ENCODE measurements at regions not wholly inside any gene's neighbourhood (a gene's known extent, or its start where the extent isn't known, plus 50 kb on each side); places are given as distances from the start of the nearest gene placed in this dataset.

- Mint-ChIP-seq H3K9me3 (peaks cover 2 to 4% of the 10 kb centered on the region in 2 donors), H3K4me1 (ENCODE audit: low read depth) (peaks cover 26% of the 10 kb centered on the region), H3K4me3 (peak overlapping the region in 1 of 2 donors; percentile 63), H3K27me3 (ENCODE audit: low read depth) (peaks cover 7% of the 10 kb centered on the region), H3K36me3 (ENCODE audit: insufficient read depth in 2 of 2) (peaks cover 0 to 2% of the 10 kb centered on the region in 2 donors), H3K27ac (peak overlapping the region; percentile 92)
- no peak for ATAC-seq (replicated peaks in 1 of 2)
- DNase-seq, result no peak
Measured at GRCh38 chr4:100894339-100894870, 376.6 kb upstream of the EMCN start.

GRCh38 chr4:100891808-100892207 is 374.0 kb upstream of the EMCN start:
- Mint-ChIP-seq H3K4me3 (no peak overlapping the region), H3K9me3 (peaks cover 2 to 8% of the 10 kb centered on the region in 2 donors), H3K4me1 (ENCODE audit: low read depth) (peaks cover 26% of the 10 kb centered on the region), H3K27ac (no peak overlapping the region), H3K27me3 (ENCODE audit: low read depth) (peaks cover 7% of the 10 kb centered on the region), H3K36me3 (ENCODE audit: insufficient read depth in 2 of 2) (peaks cover 0 to 4% of the 10 kb centered on the region in 2 donors)
- ATAC-seq (replicated peaks in 1 of 2), result no peak
- DNase-seq, result no peak

GRCh38 chr4:100889898-100890297 is 372.1 kb upstream of the EMCN start:
- Mint-ChIP-seq H3K27ac (no peak overlapping the region), H3K9me3 (peaks cover 2 to 8% of the 10 kb centered on the region in 2 donors), H3K27me3 (ENCODE audit: low read depth) (peaks cover 7% of the 10 kb centered on the region), H3K4me3 (no peak overlapping the region), H3K4me1 (ENCODE audit: low read depth) (peaks cover 11% of the 10 kb centered on the region), H3K36me3 (ENCODE audit: insufficient read depth in 2 of 2) (peaks cover 0 to 4% of the 10 kb centered on the region in 2 donors)
- DNase-seq, result no peak
- no peak for ATAC-seq (replicated peaks in 1 of 2)

GRCh38 chr4:100889401-100889800 is 371.6 kb upstream of the EMCN start:
- Mint-ChIP-seq H3K4me3 (no peak overlapping the region), H3K27ac (no peak overlapping the region), H3K36me3 (ENCODE audit: insufficient read depth in 2 of 2) (peaks cover 0 to 4% of the 10 kb centered on the region in 2 donors), H3K27me3 (ENCODE audit: low read depth) (peaks cover 7% of the 10 kb centered on the region), H3K9me3 (peaks cover 2 to 9% of the 10 kb centered on the region in 2 donors), H3K4me1 (ENCODE audit: low read depth) (peaks cover 7% of the 10 kb centered on the region)
- DNase-seq (no peak), ATAC-seq (replicated peaks in 1 of 2) (no peak)

GRCh38 chr4:100882661-100883060 is 364.8 kb upstream of the EMCN start:
- Mint-ChIP-seq H3K27me3 (ENCODE audit: low read depth) (no peaks in the 10 kb centered on the region), H3K9me3 (peaks cover 0 to 7% of the 10 kb centered on the region in 2 donors), H3K4me1 (ENCODE audit: low read depth) (no peaks in the 10 kb centered on the region), H3K27ac (no peak overlapping the region), H3K4me3 (no peak overlapping the region), H3K36me3 (ENCODE audit: insufficient read depth in 2 of 2) (peaks cover 0 to 2% of the 10 kb centered on the region in 2 donors)
- DNase-seq (no peak), ATAC-seq (replicated peaks in 1 of 2) (no peak)

GRCh38 chr4:100881283-100881682 is 363.5 kb upstream of the EMCN start:
- no peaks in the 10 kb centered on the region for H3K27me3 Mint-ChIP-seq (ENCODE audit: low read depth)
- H3K27ac Mint-ChIP-seq, result no peak overlapping the region
- H3K36me3 Mint-ChIP-seq (ENCODE audit: insufficient read depth in 2 of 2), result no peaks in the 10 kb centered on the region
- H3K4me3 Mint-ChIP-seq, result no peak overlapping the region
- no peaks in the 10 kb centered on the region for H3K4me1 Mint-ChIP-seq (ENCODE audit: low read depth)
- DNase-seq, result no peak
- H3K9me3 Mint-ChIP-seq, result peaks cover 0 to 3% of the 10 kb centered on the region in 2 donors
- ATAC-seq (replicated peaks in 1 of 2), result no peak

GRCh38 chr4:100880011-100880410 is 362.2 kb upstream of the EMCN start:
- Mint-ChIP-seq H3K4me1 (ENCODE audit: low read depth) (no peaks in the 10 kb centered on the region), H3K27me3 (ENCODE audit: low read depth) (no peaks in the 10 kb centered on the region), H3K4me3 (no peak overlapping the region), H3K36me3 (ENCODE audit: insufficient read depth in 2 of 2) (no peaks in the 10 kb centered on the region), H3K27ac (no peak overlapping the region), H3K9me3 (peaks cover 0 to 3% of the 10 kb centered on the region in 2 donors)
- no peak for DNase-seq
- ATAC-seq (replicated peaks in 1 of 2), result no peak

- Mint-ChIP-seq H3K36me3 (ENCODE audit: insufficient read depth in 2 of 2) (no peaks in the 10 kb centered on the region), H3K4me3 (no peak overlapping the region), H3K4me1 (ENCODE audit: low read depth) (no peaks in the 10 kb centered on the region), H3K27ac (no peak overlapping the region), H3K27me3 (ENCODE audit: low read depth) (no peaks in the 10 kb centered on the region), H3K9me3 (peaks cover 0 to 1% of the 10 kb centered on the region in 2 donors)
- ATAC-seq (replicated peaks in 1 of 2) (no peak), DNase-seq (no peak)
Measured at GRCh38 chr4:100879471-100879870, 361.6 kb upstream of the EMCN start.

GRCh38 chr4:100876546-100876945 is 358.7 kb upstream of the EMCN start:
- Mint-ChIP-seq H3K9me3 (peaks cover 0 to 1% of the 10 kb centered on the region in 2 donors), H3K36me3 (ENCODE audit: insufficient read depth in 2 of 2) (no peaks in the 10 kb centered on the region), H3K4me1 (ENCODE audit: low read depth) (peaks cover 5% of the 10 kb centered on the region), H3K27ac (no peak overlapping the region), H3K27me3 (ENCODE audit: low read depth) (no peaks in the 10 kb centered on the region), H3K4me3 (no peak overlapping the region)
- ATAC-seq (replicated peaks in 1 of 2) (no peak), DNase-seq (no peak)

- Mint-ChIP-seq H3K27me3 (ENCODE audit: low read depth) (peaks cover 3% of the 10 kb centered on the region), H3K4me1 (ENCODE audit: low read depth) (peaks cover 5% of the 10 kb centered on the region)
Measured at GRCh38 chr4:100875296-100876068, 357.7 kb upstream of the EMCN start.

GRCh38 chr4:100872811-100873210 is 355.0 kb upstream of the EMCN start:
- Mint-ChIP-seq H3K4me1 (ENCODE audit: low read depth) (peaks cover 5% of the 10 kb centered on the region), H3K27ac (no peak overlapping the region), H3K36me3 (ENCODE audit: insufficient read depth in 2 of 2) (no peaks in the 10 kb centered on the region), H3K4me3 (no peak overlapping the region), H3K27me3 (ENCODE audit: low read depth) (peaks cover 7% of the 10 kb centered on the region), H3K9me3 (no peaks in the 10 kb centered on the region)
- DNase-seq, result no peak
- no peak for ATAC-seq (replicated peaks in 1 of 2)

More at GRCh38 chr4:100875296-100876068, 357.7 kb upstream of the EMCN start:
- peaks cover 0 to 1% of the 10 kb centered on the region in 2 donors for H3K9me3 Mint-ChIP-seq
- H3K36me3 Mint-ChIP-seq (ENCODE audit: insufficient read depth in 2 of 2), result no peaks in the 10 kb centered on the region
- peak in 1 of 2 donors; percentile 39 for ATAC-seq (replicated peaks in 1 of 2)
- H3K27ac Mint-ChIP-seq, result no peak overlapping the region
- H3K4me3 Mint-ChIP-seq, result no peak overlapping the region
- no peak for DNase-seq

GRCh38 chr4:100870940-100871772 is 353.3 kb upstream of the EMCN start:
- Mint-ChIP-seq H3K4me3 (no peak overlapping the region), H3K9me3 (peaks cover under 1 to 4% of the 10 kb centered on the region in 2 donors), H3K4me1 (ENCODE audit: low read depth) (peaks cover 5% of the 10 kb centered on the region), H3K27me3 (ENCODE audit: low read depth) (peaks cover 14% of the 10 kb centered on the region), H3K36me3 (ENCODE audit: insufficient read depth in 2 of 2) (peaks cover 0 to 5% of the 10 kb centered on the region in 2 donors), H3K27ac (no peak overlapping the region)
- DNase-seq (no peak), ATAC-seq (replicated peaks in 1 of 2) (no peak)

- ATAC-seq (replicated peaks in 1 of 2) (no peak), DNase-seq (no peak)
- H3K36me3 Mint-ChIP-seq (ENCODE audit: insufficient read depth in 2 of 2), result peaks cover 0 to 5% of the 10 kb centered on the region in 2 donors
- H3K9me3 Mint-ChIP-seq, result peaks cover 4 to 7% of the 10 kb centered on the region in 2 donors
- H3K27me3 Mint-ChIP-seq (ENCODE audit: low read depth), result peaks cover 19% of the 10 kb centered on the region
- H3K4me1 Mint-ChIP-seq (ENCODE audit: low read depth), result peaks cover 5% of the 10 kb centered on the region
- H3K27ac Mint-ChIP-seq, result no peak overlapping the region
- no peak overlapping the region for H3K4me3 Mint-ChIP-seq
Measured at GRCh38 chr4:100869276-100869675, 351.5 kb upstream of the EMCN start.

Data from activated T-cell treated with anti-CD3 and anti-CD28 coated beads, Interleukin-2, amount 50 U/mL, for 72 hours (primary cell).